ENCODE measurements at regions not wholly inside any gene's neighbourhood (a gene's known extent, or its start where the extent isn't known, plus 50 kb on each side); places are given as distances from the start of the nearest gene placed in this dataset.
A peak's percentile ranks its signal among the peaks of the same experiment; 100 is the strongest.

GRCh38 chr2:16615687-16616615 is 49.7 kb downstream of the CYRIA start:
- DNase-seq = no peak

GRCh38 chr2:16615246-16615645 is 50.4 kb downstream of the CYRIA start:
- no peak for DNase-seq

- DNase-seq = peak; percentile 28
These were observed 51.2 kb downstream of the CYRIA start for GRCh38 chr2:16614314-16614860.

GRCh38 chr2:16613539-16614011 is 52.1 kb downstream of the CYRIA start:
- DNase-seq = no peak

GRCh38 chr2:16612490-16612889 is 53.1 kb downstream of the CYRIA start:
- DNase-seq = no peak

- DNase-seq = no peak
These were observed 55.8 kb downstream of the CYRIA start for GRCh38 chr2:16609786-16610185.

- DNase-seq = peak; percentile 59
These were observed 56.7 kb downstream of the CYRIA start for GRCh38 chr2:16608661-16609643.

GRCh38 chr2:16607301-16607700 is 58.3 kb downstream of the CYRIA start:
- no peak for DNase-seq

GRCh38 chr2:16604236-16604635 is 61.4 kb downstream of the CYRIA start:
- DNase-seq = no peak

GRCh38 chr2:16591370-16591933 is 74.2 kb downstream of the CYRIA start:
- no peak for DNase-seq

GRCh38 chr2:16589465-16589864 is 76.2 kb downstream of the CYRIA start:
- DNase-seq = no peak

- DNase-seq = no peak
These were observed 77.1 kb downstream of the CYRIA start for GRCh38 chr2:16588565-16588964.

GRCh38 chr2:16587601-16588000 is 78.0 kb downstream of the CYRIA start:
- no peak for DNase-seq

- no peak for DNase-seq
These were observed 80.7 kb downstream of the CYRIA start for GRCh38 chr2:16584824-16585540.

- no peak for DNase-seq
These were observed 81.5 kb downstream of the CYRIA start for GRCh38 chr2:16584084-16584483.

GRCh38 chr2:16581241-16581640 is 84.4 kb downstream of the CYRIA start:
- DNase-seq = no peak

GRCh38 chr2:16578081-16578480 is 87.6 kb downstream of the CYRIA start:
- no peak for DNase-seq

GRCh38 chr2:16570516-16570915 is 95.1 kb downstream of the CYRIA start:
- no peak for DNase-seq

- no peak for DNase-seq
These were observed 96.4 kb downstream of the CYRIA start for GRCh38 chr2:16568998-16569784.

- DNase-seq = no peak
These were observed 98.9 kb downstream of the CYRIA start for GRCh38 chr2:16566701-16567100.

- no peak for DNase-seq
These were observed 100.2 kb downstream of the CYRIA start for GRCh38 chr2:16565481-16565880.
